IMR-90 (cell line): ENCODE measurements at regions not wholly inside any gene's neighbourhood (a gene's known extent, or its start where the extent isn't known, plus 50 kb on each side); places are given as distances from the start of the nearest gene placed in this dataset.

Experiments used
- ATAC-seq: fragments of 200-7000 bp; cut with Tn5 transposase; 2 replicates; pipeline ENCODE4 v1.9.1; 2020; ENCODE audit warnings: low read depth, mild to moderate bottlenecking, moderate library complexity
- BruUV-seq: library from RNA; stranded (reverse); fragments of 400-500 nt; replicated peaks from 2 replicates; lab custom pipeline; 2021; lab: Mats Ljungman, UMichigan
- CTCF ChIA-PET: fragments of 300-600 bp; formaldehyde crosslinking; extraction: SDS; loops from one replicate; lab custom pipeline; 2021; ENCODE audit warnings: antibody characterized with exemption; lab: Yijun Ruan, JAX
- POLR2A ChIA-PET: fragments of 300-600 bp; sonication (Branson Sonifier 250); formaldehyde crosslinking; loops from one replicate; lab custom pipeline; 2022; ENCODE audit warnings: antibody characterized with exemption; ENCODE audit not compliant: unreplicated experiment; lab: Charles Lee
- DNase-seq: peaks from one replicate; pipeline ENCODE4 v3.0.0; 2013
- H2AFZ ChIP-seq: replicated peaks from 2 replicates; pipeline ENCODE3; 2013; ENCODE audit warnings: low read length, mild to moderate bottlenecking; ENCODE audit not compliant: poor library complexity
- H2AK5ac ChIP-seq: 2 replicates; pipeline ENCODE4 v1.6.1; 2013; ENCODE audit warnings: low read depth, low read length, inconsistent platforms
- H2AK9ac ChIP-seq: replicated peaks from 2 replicates; pipeline ENCODE3; 2013; ENCODE audit warnings: mild to moderate bottlenecking, low read depth, low read length, moderate library complexity; ENCODE audit not compliant: poor library complexity
- H2BK120ac ChIP-seq: 2 replicates; pipeline ENCODE4 v1.6.1; 2013; ENCODE audit warnings: low read depth, low read length, inconsistent platforms
- H2BK15ac ChIP-seq: 3 replicates; pipeline ENCODE4 v1.6.1; 2013; ENCODE audit warnings: low read depth, low read length, inconsistent platforms
- H2BK20ac ChIP-seq: 2 replicates; pipeline ENCODE4 v1.6.1; 2013; ENCODE audit warnings: low read depth, mild to moderate bottlenecking, inconsistent platforms, low read length, moderate library complexity
- H2BK5ac ChIP-seq: 2 replicates; pipeline ENCODE4 v1.6.1; 2013; ENCODE audit warnings: mild to moderate bottlenecking, low read depth, low read length, inconsistent platforms; ENCODE audit not compliant: poor library complexity, severe bottlenecking
- H3K14ac ChIP-seq: replicated peaks from 2 replicates; pipeline ENCODE4 v1.6.1; 2013; ENCODE audit warnings: low read depth, low read length, inconsistent platforms
- H3K18ac ChIP-seq: 2 replicates; pipeline ENCODE4 v1.6.1; 2013; ENCODE audit warnings: low read depth, low read length, control low read depth
- H3K23ac ChIP-seq: 2 replicates; pipeline ENCODE4 v1.6.1; 2013; ENCODE audit warnings: low read depth, low read length, inconsistent platforms
- H3K27ac ChIP-seq: 2 replicates; pipeline ENCODE4 v1.5.1; 2013; ENCODE audit warnings: mild to moderate bottlenecking, control low read depth, low read length; ENCODE audit not compliant: insufficient read depth
- H3K27me3 ChIP-seq: 2 replicates; pipeline ENCODE4 v1.6.1; 2013; ENCODE audit warnings: low read length; ENCODE audit not compliant: control insufficient read depth, insufficient read depth
- H3K36me3 ChIP-seq: 2 replicates; pipeline ENCODE4 v1.6.1; 2013; ENCODE audit warnings: low read length, mixed read lengths; ENCODE audit not compliant: control insufficient read depth, insufficient read depth
- H3K4ac ChIP-seq: 2 replicates; pipeline ENCODE4 v1.6.1; 2013; ENCODE audit warnings: low read depth, low read length, inconsistent platforms
- H3K4me1 ChIP-seq: 2 replicates; pipeline ENCODE4 v1.6.1; 2013; ENCODE audit warnings: low read length, mixed read lengths; ENCODE audit not compliant: control insufficient read depth, insufficient read depth
- H3K4me2 ChIP-seq: 2 replicates; pipeline ENCODE4 v1.6.1; 2013; ENCODE audit warnings: low read depth, mild to moderate bottlenecking, control low read depth, low read length, moderate library complexity
- H3K4me3 ChIP-seq: 2 replicates; pipeline ENCODE4 v1.5.1; 2013; ENCODE audit warnings: low read depth, mild to moderate bottlenecking, control low read depth, low read length, moderate library complexity; ENCODE audit not compliant: insufficient read depth
- H3K56ac ChIP-seq: 2 replicates; pipeline ENCODE4 v1.6.1; 2013; ENCODE audit warnings: low read length, inconsistent platforms; ENCODE audit not compliant: insufficient read depth; ENCODE audit errors: extremely low read depth
- H3K79me1 ChIP-seq, 2 experiments: 2 replicates each; pipeline ENCODE4 v1.6.1; 2013; ENCODE audit warnings: low read length in 2 of 2, inconsistent platforms in 1 of 2, low read depth in 1 of 2
- H3K9ac ChIP-seq: 2 replicates; pipeline ENCODE4 v1.6.1; 2013; ENCODE audit warnings: low read depth, low read length, control low read depth
- H3K9me1 ChIP-seq: 2 replicates; pipeline ENCODE4 v1.6.1; 2013; ENCODE audit warnings: low read length, inconsistent platforms; ENCODE audit not compliant: insufficient read depth
- H3K9me3 ChIP-seq: 2 replicates; pipeline ENCODE4 v1.6.1; 2013; ENCODE audit warnings: low read length; ENCODE audit not compliant: control insufficient read depth, insufficient read depth
- H4K20me1 ChIP-seq: 2 replicates; pipeline ENCODE4 v1.6.1; 2013; ENCODE audit warnings: low read length, inconsistent platforms; ENCODE audit not compliant: insufficient read depth
- H4K5ac ChIP-seq: 2 replicates; pipeline ENCODE4 v1.6.1; 2013; ENCODE audit warnings: mild to moderate bottlenecking, low read depth, low read length, control low read depth
- H4K8ac ChIP-seq, 2 experiments: 2 replicates each; pipeline ENCODE4 v1.6.1; 2013; ENCODE audit warnings: low read depth in 2 of 2, low read length in 2 of 2, control low read depth in 1 of 2, inconsistent platforms in 1 of 2
- H4K91ac ChIP-seq: 2 replicates; pipeline ENCODE4 v1.6.1; 2013; ENCODE audit warnings: low read depth, low read length, inconsistent platforms; ENCODE audit not compliant: insufficient read depth
- BHLHE40 ChIP-seq: fragments of 150-350 bp; IDR thresholded peaks from 2 replicates; pipeline ENCODE4 v1.6.1; 2016; ENCODE audit warnings: mild to moderate bottlenecking, low read depth, low read length
- CEBPB ChIP-seq: IDR thresholded peaks from 2 replicates; pipeline ENCODE4 v1.6.1; 2012; ENCODE audit warnings: low read depth, low read length, improper control_type of control experiment
- CHD1 ChIP-seq: IDR thresholded peaks from 2 replicates; pipeline ENCODE4 v1.6.1; 2012; ENCODE audit warnings: low read depth, low read length, improper control_type of control experiment
- CTCF ChIP-seq: conservative IDR thresholded peaks from 2 replicates; pipeline ENCODE4 v1.5.1; 2012; ENCODE audit warnings: mild to moderate bottlenecking, low read depth, low read length, improper control_type of control experiment
- FOS ChIP-seq: fragments of 150-350 bp; IDR thresholded peaks from 2 replicates; pipeline ENCODE4 v1.6.1; 2016; ENCODE audit warnings: low read depth, low read length
- MAFK ChIP-seq: IDR thresholded peaks from 2 replicates; pipeline ENCODE4 v1.6.1; 2012; ENCODE audit warnings: low read depth, low read length, improper control_type of control experiment
- MAZ ChIP-seq: IDR thresholded peaks from 2 replicates; pipeline ENCODE4 v1.6.1; 2012; ENCODE audit warnings: low read depth, mild to moderate bottlenecking, low read length, improper control_type of control experiment, moderate library complexity, borderline replicate concordance
- MXI1 ChIP-seq: IDR thresholded peaks from 2 replicates; pipeline ENCODE4 v1.6.1; 2012; ENCODE audit warnings: low read depth, mild to moderate bottlenecking, low read length, moderate library complexity, borderline replicate concordance
- NFE2L2 ChIP-seq: fragments of 150-350 bp; IDR thresholded peaks from 2 replicates; pipeline ENCODE4 v1.6.1; 2016; ENCODE audit warnings: low read depth, mild to moderate bottlenecking, low read length
- POLR2A ChIP-seq: IDR thresholded peaks from 2 replicates; pipeline ENCODE4 v1.6.1; 2012; ENCODE audit warnings: mild to moderate bottlenecking, low read depth, low read length
- RAD21 ChIP-seq: IDR thresholded peaks from 2 replicates; pipeline ENCODE4 v1.6.1; 2012; ENCODE audit warnings: low read length, improper control_type of control experiment
- RCOR1 ChIP-seq: IDR thresholded peaks from 2 replicates; pipeline ENCODE4 v1.6.1; 2012; ENCODE audit warnings: mild to moderate bottlenecking, low read length, improper control_type of control experiment; ENCODE audit not compliant: insufficient replicate concordance
- RFX5 ChIP-seq: IDR thresholded peaks from 2 replicates; pipeline ENCODE4 v1.8.0; 2012; ENCODE audit warnings: low read depth, mild to moderate bottlenecking, low read length, moderate library complexity
- SMC3 ChIP-seq: fragments of 150-350 bp; IDR thresholded peaks from 2 replicates; pipeline ENCODE4 v1.6.1; 2016; ENCODE audit warnings: low read depth, mild to moderate bottlenecking, antibody characterized with exemption, low read length, moderate library complexity
- USF2 ChIP-seq: fragments of 150-350 bp; IDR thresholded peaks from 2 replicates; pipeline ENCODE4 v1.6.1; 2017; ENCODE audit warnings: mild to moderate bottlenecking, antibody characterized with exemption, low read length, low read depth
- WGBS, 2 experiments: methylation state at CpG; one replicate each; pipeline versions ENCODE4 v1.1.5 to v1.1.7; 2013; ENCODE audit warnings: missing lambda C conversion rate in 2 of 2; ENCODE audit not compliant: insufficient read length in 1 of 2; ENCODE audit errors: extremely low coverage in 2 of 2; 5-methylcytosine and 5-hydroxymethylcytosine counted together
- dilution Hi-C: fragments of 300-500 bp; cut with HindIII; formaldehyde crosslinking; loops from one replicate; pipeline ENCODE4 v1.14.3; 2018; ENCODE audit warnings: low sequenced_read_pairs; ENCODE audit not compliant: unreplicated experiment
- in situ Hi-C: fragments of 300-500 bp; cut with MboI; formaldehyde crosslinking; loops from 3 replicates; pipeline ENCODE4 v1.14.3; 2019; ENCODE audit warnings: low sequenced_read_pairs, inconsistent platforms, mixed read lengths
- intact Hi-C: fragments of 100-400 bp; cut with micrococcal nuclease; formaldehyde crosslinking; loops from 2 replicates; pipeline ENCODE4 v1.10.0; 2022
- TF ChIP-seq, protein P1 (sequence below): fragments of 150-350 bp; IDR thresholded peaks from 2 replicates; pipeline ENCODE4 v1.6.1; 2016; ENCODE audit warnings: low read depth, mild to moderate bottlenecking, low read length, moderate library complexity, borderline replicate concordance

DNA sequence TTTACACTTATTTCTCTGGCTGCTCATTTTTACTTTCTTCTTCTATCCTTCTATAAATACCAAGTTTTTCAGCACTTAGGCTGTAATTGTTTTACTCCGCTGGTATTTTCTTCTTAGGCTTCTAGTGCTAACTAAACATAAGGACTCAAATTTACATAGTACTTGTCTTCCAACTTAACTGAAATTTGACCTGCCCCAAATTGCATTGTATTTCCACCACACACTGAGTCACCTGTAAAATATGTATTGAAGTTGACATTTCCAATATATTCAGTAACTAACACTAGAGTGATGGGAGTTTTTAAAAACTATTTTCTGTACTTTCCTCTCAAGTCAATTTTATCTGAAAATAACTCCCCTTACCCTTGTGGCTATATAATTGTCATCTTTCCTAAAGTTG, 1794.1 kb upstream of the RAG2 start:
- H4K91ac ChIP-seq: no peak overlapping the region
- no peak for ATAC-seq
- H3K4ac ChIP-seq: no peak overlapping the region
- no peak overlapping the region for H3K56ac ChIP-seq
- BruUV-seq: no TSS peak
- WGBS, 2 experiments: no CpG with 5 or more reads among the region's 1 CpG
- no peak overlapping the region for H3K18ac ChIP-seq
- CTCF ChIA-PET: no interaction called here
- H2BK120ac ChIP-seq: no peak overlapping the region
- no peak for DNase-seq
- no peak overlapping the region for H2BK15ac ChIP-seq
- H3K79me1 ChIP-seq: no peaks in the 10 kb centered on the region
- H2AK5ac ChIP-seq: no peak overlapping the region
- no peak overlapping the region for H2AK9ac ChIP-seq
- dilution Hi-C loops (no loop called here), in situ Hi-C loops (no loop called here), intact Hi-C loops (no loop called here)
- H3K4me2 ChIP-seq: no peak overlapping the region
- no peak overlapping the region for H3K14ac ChIP-seq
- H4K5ac ChIP-seq: no peak overlapping the region
- H4K8ac ChIP-seq: no peak overlapping the region
- POLR2A ChIA-PET: no interaction called here
- no peaks in the 10 kb centered on the region for H3K4me1 ChIP-seq
- H2BK20ac ChIP-seq: no peak overlapping the region
- 0 out of 2 replicates have a peak, but pooled peaks cover 1% of the 10 kb centered on the region for H3K9me3 ChIP-seq
- no peaks in the 10 kb centered on the region for H3K9me1 ChIP-seq
- H3K23ac ChIP-seq: no peak overlapping the region
- H3K9ac ChIP-seq: no peak overlapping the region
- no peak overlapping the region for H2AFZ ChIP-seq
- H3K4me3 ChIP-seq: no peak overlapping the region
- no peaks in the 10 kb centered on the region for H3K27me3 ChIP-seq
- no peaks in the 10 kb centered on the region for H3K36me3 ChIP-seq
- no peak overlapping the region for H2BK5ac ChIP-seq
- no peak overlapping the region for H3K27ac ChIP-seq
- no peak for TF ChIP-seq BHLHE40
- TF ChIP-seq, protein P1, sequence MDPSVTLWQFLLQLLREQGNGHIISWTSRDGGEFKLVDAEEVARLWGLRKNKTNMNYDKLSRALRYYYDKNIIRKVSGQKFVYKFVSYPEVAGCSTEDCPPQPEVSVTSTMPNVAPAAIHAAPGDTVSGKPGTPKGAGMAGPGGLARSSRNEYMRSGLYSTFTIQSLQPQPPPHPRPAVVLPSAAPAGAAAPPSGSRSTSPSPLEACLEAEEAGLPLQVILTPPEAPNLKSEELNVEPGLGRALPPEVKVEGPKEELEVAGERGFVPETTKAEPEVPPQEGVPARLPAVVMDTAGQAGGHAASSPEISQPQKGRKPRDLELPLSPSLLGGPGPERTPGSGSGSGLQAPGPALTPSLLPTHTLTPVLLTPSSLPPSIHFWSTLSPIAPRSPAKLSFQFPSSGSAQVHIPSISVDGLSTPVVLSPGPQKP: no peak
- TF ChIP-seq CHD1: no peak
- no peak for TF ChIP-seq FOS
- no peak for TF ChIP-seq MAZ
- no peak for TF ChIP-seq MAFK
- TF ChIP-seq CTCF: no peak
- no peak for TF ChIP-seq RAD21
- no peak for TF ChIP-seq POLR2A
- no peak for TF ChIP-seq NFE2L2
- TF ChIP-seq CEBPB: no peak
- TF ChIP-seq RFX5: no peak
- TF ChIP-seq MXI1: no peak
- no peak for TF ChIP-seq RCOR1
- TF ChIP-seq SMC3: no peak
- TF ChIP-seq USF2: no peak
- no peaks in the 10 kb centered on the region for H4K20me1 ChIP-seq
